CD4-positive, CD25-positive, alpha-beta regulatory T cell (primary cell): ENCODE measurements at regions not wholly inside any gene's neighbourhood (a gene's known extent, or its start where the extent isn't known, plus 50 kb on each side); places are given as distances from the start of the nearest gene placed in this dataset.

Experiments used
- ATAC-seq, 2 donors: fragments of 150-1000 bp; cut with Tn5 transposase; one replicate each; pipeline ENCODE4 v1.10.0; 2021; ENCODE audit warnings: low read depth in 2 of 2, moderate number of reproducible peaks in 2 of 2, moderate library complexity in 1 of 2
- DNase-seq, 3 donors: peaks; one replicate each; pipeline versions ENCODE4 v3.0.0 to v3.0.0-alpha.2; 2012 to 2022; ENCODE audit warnings: mixed read lengths in 1 of 3
- H3K27ac ChIP-seq: one replicate; pipeline ENCODE4 v1.7.0; 2013; ENCODE audit warnings: mild to moderate bottlenecking, low read length; ENCODE audit not compliant: insufficient read depth, poor library complexity, severe bottlenecking
- H3K27me3 ChIP-seq: one replicate; pipeline ENCODE4 v1.7.0; 2013; ENCODE audit warnings: low read length; ENCODE audit not compliant: control insufficient read depth, insufficient read depth
- H3K36me3 ChIP-seq: one replicate; pipeline ENCODE4 v1.7.0; 2013; ENCODE audit warnings: mild to moderate bottlenecking, low read length, moderate library complexity; ENCODE audit not compliant: control insufficient read depth, insufficient read depth
- H3K4me1 ChIP-seq: 2 replicates; pipeline ENCODE4 v1.7.0; 2013; ENCODE audit warnings: mild to moderate bottlenecking, low read length; ENCODE audit not compliant: insufficient read depth, control insufficient read depth, poor library complexity, severe bottlenecking
- H3K4me3 ChIP-seq: one replicate; pipeline ENCODE4 v1.7.0; 2013; ENCODE audit warnings: low read depth, mild to moderate bottlenecking, low read length, moderate library complexity
- H3K9me3 ChIP-seq, 2 experiments: 1 replicate in 1 of 2; 2 replicates in 1 of 2; pipeline ENCODE4 v1.7.0; 2013; ENCODE audit warnings: low read length in 2 of 2, mild to moderate bottlenecking in 1 of 2, moderate library complexity in 1 of 2; ENCODE audit not compliant: control insufficient read depth in 2 of 2
- H3K27ac Mint-ChIP-seq, 3 donors: one replicate each; pipeline ENCODE4 v1.8.0; 2020 to 2022; ENCODE audit warnings: mild to moderate bottlenecking in 3 of 3, mixed read lengths in 3 of 3, moderate library complexity in 2 of 3
- H3K27me3 Mint-ChIP-seq: one replicate; pipeline ENCODE4 v1.8.0; 2022; ENCODE audit warnings: mild to moderate bottlenecking, mixed read lengths
- H3K36me3 Mint-ChIP-seq: one replicate; pipeline ENCODE4 v1.8.0; 2020; ENCODE audit warnings: mixed read lengths
- H3K4me1 Mint-ChIP-seq, 4 donors: one replicate each; pipeline ENCODE4 v1.8.0; 2020 to 2022; ENCODE audit warnings: mixed read lengths in 4 of 4, mild to moderate bottlenecking in 1 of 4
- H3K4me3 Mint-ChIP-seq, 4 donors: one replicate each; pipeline ENCODE4 v1.8.0; 2020 to 2022; ENCODE audit warnings: mild to moderate bottlenecking in 4 of 4, mixed read lengths in 4 of 4, moderate library complexity in 3 of 4
- H3K9me3 Mint-ChIP-seq, 7 donors: one replicate each; pipeline ENCODE4 v1.8.0; 2020 to 2022; ENCODE audit warnings: mixed read lengths in 7 of 7, mild to moderate bottlenecking in 3 of 7, moderate library complexity in 2 of 7

DNA sequence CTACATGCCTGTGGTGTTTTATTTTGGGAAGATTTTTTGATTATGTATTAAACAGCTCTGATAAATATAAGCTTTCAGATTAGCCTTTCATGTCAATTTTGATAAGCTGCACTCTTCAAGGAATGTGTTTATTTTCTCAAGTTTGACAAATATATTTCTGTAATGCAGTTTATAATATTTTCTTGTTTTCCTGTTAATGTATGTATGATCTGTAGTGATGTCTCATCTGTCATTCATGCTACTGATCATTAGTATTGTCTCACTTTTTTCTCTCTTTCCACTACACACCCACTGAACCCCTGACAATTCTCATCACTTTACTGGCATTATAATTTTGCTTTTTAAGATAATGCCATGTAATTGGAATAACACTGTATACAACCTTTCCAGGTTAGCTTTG lies 100.9 kb downstream of the TMEM18 start:
- H3K4me3 ChIP-seq: no peak overlapping the region
- no peaks in the 10 kb centered on the region for H3K4me1 ChIP-seq
- no peak for DNase-seq
- Mint-ChIP-seq H3K36me3 (no peaks in the 10 kb centered on the region), H3K27me3 (peaks cover 9% of the 10 kb centered on the region), H3K4me3 (no peak overlapping the region), H3K9me3 (peaks cover 0 to 29% (median 8%) of the 10 kb centered on the region in 7 donors), H3K4me1 (no peaks in the 10 kb centered on the region), H3K27ac (no peak overlapping the region)
- peaks cover 15 to 18% of the 10 kb centered on the region in 2 experiments for H3K9me3 ChIP-seq
- no peak overlapping the region for H3K27ac ChIP-seq
- no peaks in the 10 kb centered on the region for H3K27me3 ChIP-seq
- ATAC-seq: no peak
- H3K36me3 ChIP-seq: no peaks in the 10 kb centered on the region

GRCh38 chr2:575727-576236 lies 101.4 kb downstream of the TMEM18 start:
- peaks cover 0 to 34% (median 10%) of the 10 kb centered on the region in 7 donors for H3K9me3 Mint-ChIP-seq
- H3K27me3 Mint-ChIP-seq: peaks cover 5% of the 10 kb centered on the region
- DNase-seq: no peak

GRCh38 chr2:575030-575726 lies 102.0 kb downstream of the TMEM18 start:
- peaks cover 0 to 38% (median 12%) of the 10 kb centered on the region in 7 donors for H3K9me3 Mint-ChIP-seq
- no peak overlapping the region for H3K4me3 ChIP-seq
- peaks cover 4% of the 10 kb centered on the region for H3K27me3 Mint-ChIP-seq
- no peaks in the 10 kb centered on the region for H3K27me3 ChIP-seq
- H3K4me3 Mint-ChIP-seq: no peak overlapping the region
- no peak overlapping the region for H3K27ac ChIP-seq
- no peak for DNase-seq
- H3K9me3 ChIP-seq: peaks cover 15 to 18% of the 10 kb centered on the region in 2 experiments
- no peaks in the 10 kb centered on the region for H3K36me3 ChIP-seq
- ATAC-seq: no peak
- H3K4me1 Mint-ChIP-seq: no peaks in the 10 kb centered on the region
- H3K36me3 Mint-ChIP-seq: no peaks in the 10 kb centered on the region
- no peaks in the 10 kb centered on the region for H3K4me1 ChIP-seq
- H3K27ac Mint-ChIP-seq: no peak overlapping the region

More at GRCh38 chr2:575727-576236, 101.4 kb downstream of the TMEM18 start:
- H3K4me1 Mint-ChIP-seq: no peaks in the 10 kb centered on the region
- no peak overlapping the region for H3K27ac ChIP-seq
- H3K27me3 ChIP-seq: no peaks in the 10 kb centered on the region
- H3K4me3 Mint-ChIP-seq: no peak overlapping the region
- H3K4me1 ChIP-seq: no peaks in the 10 kb centered on the region
- H3K27ac Mint-ChIP-seq: no peak overlapping the region
- no peak for ATAC-seq
- H3K4me3 ChIP-seq: no peak overlapping the region
- no peaks in the 10 kb centered on the region for H3K36me3 ChIP-seq
- H3K36me3 Mint-ChIP-seq: no peaks in the 10 kb centered on the region
- H3K9me3 ChIP-seq: peaks cover 15 to 18% of the 10 kb centered on the region in 2 experiments

- no peaks in the 10 kb centered on the region for H3K36me3 Mint-ChIP-seq
- ATAC-seq (no peak), DNase-seq (no peak)
- Histone ChIP-seq H3K27ac (no peak overlapping the region), H3K4me1 (no peaks in the 10 kb centered on the region), H3K27me3 (no peaks in the 10 kb centered on the region), H3K36me3 (no peaks in the 10 kb centered on the region), H3K4me3 (no peak overlapping the region), H3K9me3 (peaks cover 15 to 18% of the 10 kb centered on the region in 2 experiments)
- no peak overlapping the region for H3K27ac Mint-ChIP-seq
- no peaks in the 10 kb centered on the region for H3K4me1 Mint-ChIP-seq
- no peak overlapping the region for H3K4me3 Mint-ChIP-seq
- H3K27me3 Mint-ChIP-seq: peaks cover 4% of the 10 kb centered on the region
- peaks cover 0 to 38% (median 12%) of the 10 kb centered on the region in 7 donors for H3K9me3 Mint-ChIP-seq
Measured at GRCh38 chr2:573805-574392, 103.3 kb downstream of the TMEM18 start.

DNA sequence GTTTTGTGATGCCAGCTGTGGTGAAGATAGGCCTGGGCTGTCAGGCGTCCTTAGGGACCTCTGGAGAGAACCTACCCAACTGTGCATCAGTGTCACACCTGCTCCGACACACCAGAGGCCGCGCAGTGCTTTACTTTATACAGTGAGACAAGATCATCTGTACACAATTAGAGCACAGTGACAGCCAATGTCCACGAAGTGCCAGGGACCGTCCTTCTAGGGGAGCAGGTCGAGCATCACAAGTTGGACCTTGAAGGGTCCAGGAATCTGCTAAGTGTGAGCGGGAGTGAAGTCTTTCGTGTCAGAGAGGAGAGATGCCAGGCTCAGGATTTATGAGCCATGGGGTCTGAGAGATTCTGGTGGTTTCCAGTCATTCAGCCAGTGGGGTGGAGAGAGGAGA lies 104.2 kb downstream of the TMEM18 start:
- Mint-ChIP-seq H3K27me3 (peaks cover 4% of the 10 kb centered on the region), H3K9me3 (peaks cover 0 to 38% (median 12%) of the 10 kb centered on the region in 7 donors)
- no peak for ATAC-seq

DNA sequence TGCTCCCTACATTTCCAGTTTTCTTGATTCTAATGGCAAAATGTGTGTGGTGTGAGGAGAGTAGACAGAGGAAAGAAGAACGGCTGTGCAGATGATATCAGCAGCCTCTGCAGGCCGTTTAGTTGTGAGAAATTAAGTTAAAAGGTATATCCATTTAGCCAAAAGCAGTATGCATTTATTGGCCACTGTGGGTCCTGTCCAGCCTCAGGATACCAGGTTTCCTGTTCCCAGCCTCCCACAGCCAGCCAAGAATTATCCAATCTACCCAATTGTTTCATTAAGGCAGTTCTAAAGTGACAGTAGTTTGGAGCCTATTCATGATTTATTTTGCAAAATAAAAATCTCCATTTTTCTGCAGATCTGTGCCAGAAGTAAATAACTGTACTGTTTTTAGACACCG lies 107.5 kb downstream of the TMEM18 start:
- Histone ChIP-seq H3K27ac (no peak overlapping the region), H3K9me3 (no peaks in the 10 kb centered on the region), H3K4me1 (no peaks in the 10 kb centered on the region), H3K27me3 (no peaks in the 10 kb centered on the region), H3K4me3 (no peak overlapping the region), H3K36me3 (no peaks in the 10 kb centered on the region)
- H3K4me1 Mint-ChIP-seq: no peaks in the 10 kb centered on the region
- no peak overlapping the region for H3K4me3 Mint-ChIP-seq
- no peak for ATAC-seq
- DNase-seq: no peak
- peaks cover 0 to 17% (median 5%) of the 10 kb centered on the region in 7 donors for H3K9me3 Mint-ChIP-seq
- no peak overlapping the region for H3K27ac Mint-ChIP-seq
- H3K36me3 Mint-ChIP-seq: no peaks in the 10 kb centered on the region
- H3K27me3 Mint-ChIP-seq: peaks cover 8% of the 10 kb centered on the region

More for the DNA sequence above, 104.2 kb downstream of the TMEM18 start:
- H3K4me1 ChIP-seq: no peaks in the 10 kb centered on the region
- Mint-ChIP-seq H3K4me3 (no peak overlapping the region), H3K4me1 (no peaks in the 10 kb centered on the region), H3K36me3 (no peaks in the 10 kb centered on the region), H3K27ac (no peak overlapping the region)
- H3K36me3 ChIP-seq: no peaks in the 10 kb centered on the region
- no peak overlapping the region for H3K27ac ChIP-seq
- no peak overlapping the region for H3K4me3 ChIP-seq
- H3K9me3 ChIP-seq: peaks cover 15 to 18% of the 10 kb centered on the region in 2 experiments
- no peaks in the 10 kb centered on the region for H3K27me3 ChIP-seq
- DNase-seq: no peak

- no peaks in the 10 kb centered on the region for H3K4me1 Mint-ChIP-seq
- H3K36me3 Mint-ChIP-seq: no peaks in the 10 kb centered on the region
- Histone ChIP-seq H3K36me3 (no peaks in the 10 kb centered on the region), H3K4me1 (no peaks in the 10 kb centered on the region), H3K27me3 (no peaks in the 10 kb centered on the region), H3K4me3 (no peak overlapping the region), H3K9me3 (no peaks in the 10 kb centered on the region), H3K27ac (no peak overlapping the region)
- H3K27ac Mint-ChIP-seq: no peak overlapping the region
- H3K9me3 Mint-ChIP-seq: peaks cover 0 to 17% (median 5%) of the 10 kb centered on the region in 7 donors
- H3K4me3 Mint-ChIP-seq: no peak overlapping the region
- H3K27me3 Mint-ChIP-seq: peaks cover 8% of the 10 kb centered on the region
- ATAC-seq: no peak
- no peak for DNase-seq
Measured at GRCh38 chr2:568639-569235, 108.5 kb downstream of the TMEM18 start.
